IPS-20b (cell line): ENCODE measurements at regions not wholly inside any gene's neighbourhood (a gene's known extent, or its start where the extent isn't known, plus 50 kb on each side); places are given as distances from the start of the nearest gene placed in this dataset.

Experiments used
- H3K27ac ChIP-seq: one replicate; pipeline ENCODE4 v1.5.1; 2013; ENCODE audit warnings: low read length
- H3K27me3 ChIP-seq: 2 replicates; pipeline ENCODE4 v1.6.1; 2013; ENCODE audit warnings: mild to moderate bottlenecking, low read length, inconsistent platforms; ENCODE audit not compliant: insufficient read depth
- H3K36me3 ChIP-seq: 2 replicates; pipeline ENCODE4 v1.6.1; 2013; ENCODE audit warnings: low read depth, mild to moderate bottlenecking, inconsistent platforms, low read length, moderate library complexity; ENCODE audit not compliant: insufficient read depth
- H3K4me1 ChIP-seq: 2 replicates; pipeline ENCODE4 v1.6.1; 2013; ENCODE audit warnings: mild to moderate bottlenecking, control low read depth, inconsistent platforms, low read length, moderate library complexity; ENCODE audit not compliant: insufficient read depth
- H3K4me3 ChIP-seq: 2 replicates; pipeline ENCODE4 v1.5.1; 2013; ENCODE audit warnings: mild to moderate bottlenecking, low read length, inconsistent platforms
- H3K9ac ChIP-seq: 2 replicates; pipeline ENCODE4 v1.6.1; 2013; ENCODE audit warnings: low read depth, mild to moderate bottlenecking, inconsistent platforms, low read length, moderate library complexity
- H3K9me3 ChIP-seq: 2 replicates; pipeline ENCODE4 v1.6.1; 2013; ENCODE audit warnings: mild to moderate bottlenecking, low read depth, low read length, inconsistent platforms; ENCODE audit not compliant: insufficient read depth

- Histone ChIP-seq H3K27ac (no peak overlapping the region), H3K9ac (no peak overlapping the region), H3K36me3 (no peaks in the 10 kb centered on the region), H3K4me3 (no peak overlapping the region), H3K27me3 (no peaks in the 10 kb centered on the region), H3K4me1 (peaks cover 5% of the 10 kb centered on the region; the same call in 1 of the 2 replicates), H3K9me3 (no peaks in the 10 kb centered on the region)
These were observed 109.9 kb downstream of the JCAD start for GRCh38 chr10:29949411-29950011.

- Histone ChIP-seq H3K9me3 (no peaks in the 10 kb centered on the region), H3K4me3 (no peak overlapping the region), H3K9ac (no peak overlapping the region), H3K4me1 (peaks cover 5% of the 10 kb centered on the region; the same call in 1 of the 2 replicates), H3K27ac (no peak overlapping the region), H3K27me3 (no peaks in the 10 kb centered on the region), H3K36me3 (no peaks in the 10 kb centered on the region)
These were observed 110.5 kb downstream of the JCAD start for GRCh38 chr10:29948881-29949355.

- H3K9ac ChIP-seq, result no peak overlapping the region
- peaks cover 5% of the 10 kb centered on the region; the same call in 1 of the 2 replicates for H3K4me1 ChIP-seq
- H3K27me3 ChIP-seq, result no peaks in the 10 kb centered on the region
- H3K9me3 ChIP-seq, result no peaks in the 10 kb centered on the region
- no peaks in the 10 kb centered on the region for H3K36me3 ChIP-seq
- no peak overlapping the region for H3K27ac ChIP-seq
- H3K4me3 ChIP-seq, result no peak overlapping the region
These were observed 111.7 kb downstream of the JCAD start for GRCh38 chr10:29947701-29948060.

DNA sequence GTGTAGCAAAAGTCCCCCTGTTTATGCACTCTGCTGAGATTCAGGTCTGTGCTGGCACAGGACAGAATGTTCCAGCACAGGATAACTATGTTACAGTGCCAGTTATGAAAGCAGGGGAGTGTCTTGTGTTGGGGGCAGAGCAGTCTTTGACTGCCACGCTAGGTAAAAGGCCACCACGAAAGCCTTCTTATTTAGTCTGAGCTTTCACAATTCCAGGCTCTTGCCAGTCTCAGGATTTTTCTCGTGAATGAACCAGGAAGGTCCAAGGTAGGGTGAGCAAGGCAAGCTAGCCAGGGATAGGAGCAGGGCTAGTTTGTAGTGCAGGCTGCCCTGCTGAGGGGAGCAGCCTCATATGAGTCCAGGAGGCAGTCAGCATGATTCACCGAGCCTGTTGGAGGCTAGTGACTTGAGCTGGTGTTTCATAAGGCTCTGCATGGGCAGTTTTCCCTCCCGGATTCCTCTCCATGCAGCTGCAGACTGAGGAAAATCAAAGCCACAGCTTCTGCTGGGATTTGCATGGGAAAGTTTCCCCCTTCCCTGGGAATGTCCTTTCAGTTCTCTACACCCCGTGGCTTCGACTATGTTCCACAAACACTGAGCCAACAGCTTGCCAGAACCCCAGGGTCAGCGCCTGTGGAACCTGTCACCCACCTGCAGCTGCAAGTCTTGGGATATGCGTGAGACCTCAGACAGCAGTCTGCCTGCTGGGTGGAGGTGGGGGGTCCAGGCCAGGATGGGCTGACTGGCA lies 112.3 kb downstream of the JCAD start:
- H3K9me3 ChIP-seq, result no peaks in the 10 kb centered on the region
- H3K27me3 ChIP-seq, result no peaks in the 10 kb centered on the region
- no peak overlapping the region for H3K4me3 ChIP-seq
- peaks cover 5% of the 10 kb centered on the region; the same call in 1 of the 2 replicates for H3K4me1 ChIP-seq
- 0 out of 2 replicates have a peak overlapping the region, but pooled peaks have one; percentile 4 for H3K9ac ChIP-seq
- H3K36me3 ChIP-seq, result no peaks in the 10 kb centered on the region
- H3K27ac ChIP-seq, result no peak overlapping the region

DNA sequence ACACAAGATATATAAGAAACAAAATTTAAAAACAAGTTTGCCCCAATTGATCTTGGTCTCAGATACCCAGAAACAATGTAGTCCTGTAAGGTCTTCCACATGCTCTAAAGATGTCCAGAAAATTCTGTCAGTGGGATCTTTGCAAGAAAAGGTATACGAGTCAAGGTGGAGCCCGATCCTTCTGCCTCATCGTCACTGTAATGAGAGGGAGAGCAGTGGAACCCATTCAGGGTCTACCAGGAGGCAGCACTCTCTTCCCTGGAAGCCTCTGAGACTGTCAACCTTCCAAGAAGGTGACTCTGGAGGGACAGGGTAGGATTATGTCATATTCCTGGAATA lies 112.8 kb downstream of the JCAD start:
- Histone ChIP-seq H3K27ac (no peak overlapping the region), H3K9ac (0 out of 2 replicates have a peak overlapping the region, but pooled peaks have one; percentile 4), H3K4me3 (no peak overlapping the region), H3K36me3 (no peaks in the 10 kb centered on the region), H3K9me3 (no peaks in the 10 kb centered on the region), H3K4me1 (peaks cover 5% of the 10 kb centered on the region; the same call in 1 of the 2 replicates), H3K27me3 (no peaks in the 10 kb centered on the region)

- no peak overlapping the region for H3K4me3 ChIP-seq
- H3K9ac ChIP-seq, result no peak overlapping the region
- H3K27ac ChIP-seq, result no peak overlapping the region
- no peaks in the 10 kb centered on the region for H3K36me3 ChIP-seq
- H3K9me3 ChIP-seq, result no peaks in the 10 kb centered on the region
- H3K4me1 ChIP-seq, result no peaks in the 10 kb centered on the region
- H3K27me3 ChIP-seq, result no peaks in the 10 kb centered on the region
These were observed 117.9 kb downstream of the JCAD start for GRCh38 chr10:29941476-29941875.

DNA sequence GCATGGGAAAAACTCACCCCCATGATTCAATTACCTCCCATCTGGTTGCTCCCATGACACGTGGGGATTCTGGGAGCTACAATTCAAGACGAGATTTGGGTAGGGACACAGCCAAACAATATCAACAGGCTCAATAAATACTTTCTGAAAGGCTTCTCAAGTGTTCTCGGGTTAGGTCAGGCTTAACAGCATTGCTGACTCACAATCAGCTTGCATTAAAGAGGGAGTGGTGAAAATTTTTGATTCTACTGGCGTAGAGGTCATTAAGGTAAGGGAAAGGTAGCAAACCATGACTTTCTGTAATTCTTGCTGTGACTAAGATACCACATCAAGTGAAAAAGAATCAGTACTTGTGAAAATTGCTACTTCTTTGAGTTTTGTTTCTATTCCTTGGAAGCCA lies 126.4 kb downstream of the JCAD start:
- H3K27me3 ChIP-seq, result no peaks in the 10 kb centered on the region
- no peak overlapping the region for H3K27ac ChIP-seq
- H3K4me1 ChIP-seq, result no peaks in the 10 kb centered on the region
- no peaks in the 10 kb centered on the region for H3K9me3 ChIP-seq
- H3K4me3 ChIP-seq, result no peak overlapping the region
- no peaks in the 10 kb centered on the region for H3K36me3 ChIP-seq
- no peak overlapping the region for H3K9ac ChIP-seq

DNA sequence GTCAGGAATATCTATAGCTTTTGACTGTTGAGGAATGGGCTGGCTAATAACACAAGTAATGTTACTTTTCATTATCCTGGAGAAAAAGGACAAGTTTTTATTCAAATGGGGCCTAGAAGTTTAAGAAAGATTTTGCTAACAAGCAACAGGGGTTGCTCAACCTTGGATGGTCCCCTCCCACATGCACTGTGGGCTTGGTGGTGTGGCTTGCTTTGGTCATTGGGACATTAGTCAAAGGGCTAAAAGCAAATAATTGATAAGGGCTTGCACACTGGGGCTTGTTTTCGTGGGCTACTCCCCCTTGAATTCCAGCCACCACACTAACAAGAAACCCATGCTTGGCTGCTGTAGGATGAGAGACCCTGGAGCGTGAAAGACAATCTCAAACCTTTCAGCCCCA lies 127.6 kb downstream of the JCAD start:
- Histone ChIP-seq H3K4me1 (no peaks in the 10 kb centered on the region), H3K27me3 (no peaks in the 10 kb centered on the region), H3K36me3 (no peaks in the 10 kb centered on the region), H3K9me3 (no peaks in the 10 kb centered on the region), H3K9ac (no peak overlapping the region), H3K4me3 (no peak overlapping the region), H3K27ac (no peak overlapping the region)

GRCh38 chr10:29929006-29929405 lies 130.4 kb downstream of the JCAD start:
- H3K27ac ChIP-seq, result no peak overlapping the region
- H3K36me3 ChIP-seq, result no peaks in the 10 kb centered on the region
- no peak overlapping the region for H3K9ac ChIP-seq

GRCh38 chr10:29926693-29927048 lies 132.7 kb downstream of the JCAD start:
- no peaks in the 10 kb centered on the region for H3K9me3 ChIP-seq
- no peaks in the 10 kb centered on the region for H3K36me3 ChIP-seq
- H3K27me3 ChIP-seq, result no peaks in the 10 kb centered on the region
- no peak overlapping the region for H3K4me3 ChIP-seq
- H3K4me1 ChIP-seq, result peaks cover 6% of the 10 kb centered on the region
- H3K27ac ChIP-seq, result no peak overlapping the region
- no peak overlapping the region for H3K9ac ChIP-seq

More at GRCh38 chr10:29929006-29929405, 130.4 kb downstream of the JCAD start:
- H3K27me3 ChIP-seq, result no peaks in the 10 kb centered on the region
- no peak overlapping the region for H3K4me3 ChIP-seq
- no peaks in the 10 kb centered on the region for H3K9me3 ChIP-seq
- H3K4me1 ChIP-seq, result peaks cover 6% of the 10 kb centered on the region

- Histone ChIP-seq H3K9ac (no peak overlapping the region), H3K36me3 (no peaks in the 10 kb centered on the region), H3K27me3 (no peaks in the 10 kb centered on the region), H3K4me1 (peaks cover 6% of the 10 kb centered on the region), H3K27ac (no peak overlapping the region), H3K4me3 (no peak overlapping the region), H3K9me3 (no peaks in the 10 kb centered on the region)
These were observed 133.4 kb downstream of the JCAD start for GRCh38 chr10:29925771-29926692.
